CD14-positive monocyte (primary cell): ENCODE measurements at regions not wholly inside any gene's neighbourhood (a gene's known extent, or its start where the extent isn't known, plus 50 kb on each side); places are given as distances from the start of the nearest gene placed in this dataset.

Experiments used
- DNase-seq, 3 donors: peaks; one replicate each; pipeline ENCODE4 v3.0.0-alpha.2; 2011 to 2022
- H2AFZ ChIP-seq: 2 replicates; pipeline ENCODE4 v1.6.0; 2012; ENCODE audit warnings: mild to moderate bottlenecking, low read depth, low read length, inconsistent platforms; ENCODE audit not compliant: insufficient read depth, poor library complexity, severe bottlenecking
- H3K27ac ChIP-seq, 2 donors: 1 replicate in 1 of 2; 2 replicates in 1 of 2; pipeline ENCODE4 v1.5.1; 2012 to 2013; ENCODE audit warnings: low read length in 2 of 2, control low read depth in 1 of 2, inconsistent platforms in 1 of 2, low read depth in 1 of 2, mild to moderate bottlenecking in 1 of 2
- H3K27me3 ChIP-seq, 2 donors: one replicate each; pipeline versions ENCODE4 v1.6.0 to v1.6.1; 2011 to 2013; ENCODE audit warnings: low read length in 2 of 2; ENCODE audit not compliant: control insufficient read depth in 2 of 2, insufficient read depth in 2 of 2
- H3K36me3 ChIP-seq, 2 donors: replicated peaks in 1 of 2; 1 replicate in 1 of 2; 2 replicates in 1 of 2; pipeline versions ENCODE4 v1.5.1 to v1.6.1; 2012 to 2013; ENCODE audit warnings: low read length in 2 of 2, control low read depth in 1 of 2, inconsistent platforms in 1 of 2, mild to moderate bottlenecking in 1 of 2; ENCODE audit not compliant: insufficient read depth in 2 of 2, control insufficient read depth in 1 of 2
- H3K4me1 ChIP-seq, 2 donors: 1 replicate in 1 of 2; 2 replicates in 1 of 2; pipeline versions ENCODE4 v1.5.1 to v1.6.1; 2012 to 2013; ENCODE audit warnings: low read length in 2 of 2, control low read depth in 1 of 2, inconsistent platforms in 1 of 2, mild to moderate bottlenecking in 1 of 2, moderate library complexity in 1 of 2; ENCODE audit not compliant: insufficient read depth in 2 of 2, control insufficient read depth in 1 of 2
- H3K4me2 ChIP-seq: replicated peaks from 2 replicates; pipeline ENCODE3; 2012; ENCODE audit warnings: low read length, moderate library complexity, mild to moderate bottlenecking; ENCODE audit not compliant: poor library complexity, severe bottlenecking; ENCODE audit errors: extremely low read depth
- H3K4me3 ChIP-seq, 3 experiments: fragments of 200-600 bp in 1 of 3; sonication (generic) in 1 of 3; replicated peaks in 1 of 3; 1 replicate in 2 of 3; 2 replicates in 1 of 3; pipeline ENCODE4 v1.5.1; 2011 to 2013; ENCODE audit warnings: low read length in 3 of 3, mild to moderate bottlenecking in 3 of 3, control low read depth in 2 of 3, low read depth in 2 of 3, inconsistent platforms in 1 of 3, moderate library complexity in 1 of 3
- H3K79me2 ChIP-seq: 2 replicates; pipeline ENCODE4 v1.6.0; 2012; ENCODE audit warnings: mild to moderate bottlenecking, control low read depth, inconsistent platforms, low read length, moderate library complexity; ENCODE audit not compliant: insufficient read depth
- H3K9ac ChIP-seq: 2 replicates; pipeline ENCODE4 v1.6.0; 2017; ENCODE audit warnings: low read length, mild to moderate bottlenecking; ENCODE audit not compliant: insufficient read depth, poor library complexity, severe bottlenecking
- H3K9me3 ChIP-seq, 2 donors: replicated peaks in 1 of 2; 1 replicate in 1 of 2; 2 replicates in 1 of 2; pipeline versions ENCODE4 v1.5.1 to v1.6.1; 2012 to 2013; ENCODE audit warnings: low read length in 2 of 2, control low read depth in 1 of 2; ENCODE audit not compliant: control insufficient read depth in 1 of 2, insufficient read depth in 1 of 2
- H4K20me1 ChIP-seq: 2 replicates; pipeline ENCODE4 v1.6.0; 2012; ENCODE audit warnings: mild to moderate bottlenecking, low read length, control low read depth, moderate library complexity; ENCODE audit not compliant: insufficient read depth
- H3K27ac Mint-ChIP-seq, 7 donors: one replicate each; pipeline ENCODE4 v1.8.0; 2020; ENCODE audit warnings: mild to moderate bottlenecking in 7 of 7, mixed read lengths in 7 of 7, moderate library complexity in 6 of 7, inconsistent platforms in 2 of 7
- H3K27me3 Mint-ChIP-seq, 3 donors: one replicate each; pipeline ENCODE4 v1.8.0; 2021 to 2022; ENCODE audit warnings: low read depth in 3 of 3, mild to moderate bottlenecking in 3 of 3, mixed read lengths in 3 of 3, moderate library complexity in 3 of 3, inconsistent platforms in 1 of 3
- H3K36me3 Mint-ChIP-seq, 2 donors: one replicate each; pipeline ENCODE4 v1.8.0; 2020; ENCODE audit warnings: mixed read lengths in 2 of 2, inconsistent platforms in 1 of 2, mild to moderate bottlenecking in 1 of 2
- H3K4me1 Mint-ChIP-seq: one replicate; pipeline ENCODE4 v1.8.0; 2020; ENCODE audit warnings: mild to moderate bottlenecking, mixed read lengths
- H3K4me3 Mint-ChIP-seq, 2 donors: one replicate each; pipeline ENCODE4 v1.8.0; 2020; ENCODE audit warnings: mild to moderate bottlenecking in 2 of 2, mixed read lengths in 2 of 2, moderate library complexity in 1 of 2
- H3K9me3 Mint-ChIP-seq, 7 donors: one replicate each; pipeline ENCODE4 v1.8.0; 2020 to 2022; ENCODE audit warnings: mixed read lengths in 7 of 7, mild to moderate bottlenecking in 6 of 7, moderate library complexity in 6 of 7, inconsistent platforms in 2 of 7
- CTCF ChIP-seq: fragments of 200-600 bp; IDR thresholded peaks from one replicate; pipeline ENCODE4 v1.8.0; 2022; ENCODE audit warnings: antibody characterized with exemption, mild to moderate bottlenecking
- WGBS: methylation state at CpG from one replicate; pipeline ENCODE4 v1.1.5; 2013; ENCODE audit warnings: missing lambda C conversion rate; ENCODE audit not compliant: insufficient coverage; 5-methylcytosine and 5-hydroxymethylcytosine counted together
- intact Hi-C, 2 donors: fragments of 100-400 bp; cut with micrococcal nuclease; formaldehyde crosslinking; loops; one replicate each; pipeline versions ENCODE4 v1.15.0 to v1.15.1; 2023

GRCh38 chr18:53639687-53640086, 584.8 kb downstream of the MBD2 start:
- no peaks in the 10 kb centered on the region for H3K36me3 ChIP-seq
- H3K27me3 ChIP-seq, result no peaks in the 10 kb centered on the region
- H4K20me1 ChIP-seq, result no peaks in the 10 kb centered on the region
- peaks cover 0 to 2% (median 1%) of the 10 kb centered on the region in 3 donors for H3K27me3 Mint-ChIP-seq
- H3K27ac Mint-ChIP-seq, result no peak overlapping the region
- H3K4me3 Mint-ChIP-seq, result no peak overlapping the region
- H3K4me1 ChIP-seq, result no peaks in the 10 kb centered on the region
- no peak overlapping the region for H3K4me3 ChIP-seq
- H3K9me3 ChIP-seq, result peaks cover 0 to 9% of the 10 kb centered on the region in 2 donors
- no peaks in the 10 kb centered on the region for H3K79me2 ChIP-seq
- intact Hi-C loops, result no loop called here
- H3K36me3 Mint-ChIP-seq, result no peaks in the 10 kb centered on the region
- H3K9ac ChIP-seq, result no peak overlapping the region
- no peak for DNase-seq
- H3K4me1 Mint-ChIP-seq, result no peaks in the 10 kb centered on the region
- no peak overlapping the region for H3K27ac ChIP-seq
- no peak overlapping the region for H3K4me2 ChIP-seq
- H2AFZ ChIP-seq, result no peak overlapping the region
- TF ChIP-seq CTCF, result no peak
- peaks cover 6 to 20% (median 11%) of the 10 kb centered on the region in 7 donors for H3K9me3 Mint-ChIP-seq

- H3K27ac ChIP-seq, result no peak overlapping the region
- H3K4me1 Mint-ChIP-seq, result no peaks in the 10 kb centered on the region
- no peak for DNase-seq
- no peaks in the 10 kb centered on the region for H3K4me1 ChIP-seq
- H3K36me3 ChIP-seq, result no peaks in the 10 kb centered on the region
- no peak overlapping the region for H3K4me3 ChIP-seq
- H3K4me2 ChIP-seq, result no peak overlapping the region
- H3K9ac ChIP-seq, result no peak overlapping the region
- H3K4me3 Mint-ChIP-seq, result no peak overlapping the region
- H3K36me3 Mint-ChIP-seq, result no peaks in the 10 kb centered on the region
- WGBS, result no CpG with 5 or more reads among the region's 1 CpG
- no peaks in the 10 kb centered on the region for H3K27me3 ChIP-seq
- TF ChIP-seq CTCF, result no peak
- H4K20me1 ChIP-seq, result no peaks in the 10 kb centered on the region
- H3K27me3 Mint-ChIP-seq, result peaks cover 0 to under 1% (median 0%) of the 10 kb centered on the region in 3 donors
- H3K27ac Mint-ChIP-seq, result no peak overlapping the region
- peaks cover 3 to 27% (median 10%) of the 10 kb centered on the region in 7 donors for H3K9me3 Mint-ChIP-seq
- intact Hi-C loops, result no loop called here
- no peak overlapping the region for H2AFZ ChIP-seq
- no peaks in the 10 kb centered on the region for H3K79me2 ChIP-seq
- H3K9me3 ChIP-seq, result peaks cover 10 to 13% of the 10 kb centered on the region in 2 donors
These were observed 595.1 kb downstream of the MBD2 start for GRCh38 chr18:53629337-53629736.
